Stimulated activated CD4-positive, alpha-beta T cell treated with anti-CD3 and anti-CD28 coated beads, Interleukin-4, amount 100 ng/mL, for 4 hours (primary cell): ENCODE measurements at regions not wholly inside any gene's neighbourhood (a gene's known extent, or its start where the extent isn't known, plus 50 kb on each side); places are given as distances from the start of the nearest gene placed in this dataset.

Source experiments
- DNase-seq, 2 experiments: peaks; one replicate each; pipeline ENCODE4 v3.0.0-alpha.2; 2020

DNA sequence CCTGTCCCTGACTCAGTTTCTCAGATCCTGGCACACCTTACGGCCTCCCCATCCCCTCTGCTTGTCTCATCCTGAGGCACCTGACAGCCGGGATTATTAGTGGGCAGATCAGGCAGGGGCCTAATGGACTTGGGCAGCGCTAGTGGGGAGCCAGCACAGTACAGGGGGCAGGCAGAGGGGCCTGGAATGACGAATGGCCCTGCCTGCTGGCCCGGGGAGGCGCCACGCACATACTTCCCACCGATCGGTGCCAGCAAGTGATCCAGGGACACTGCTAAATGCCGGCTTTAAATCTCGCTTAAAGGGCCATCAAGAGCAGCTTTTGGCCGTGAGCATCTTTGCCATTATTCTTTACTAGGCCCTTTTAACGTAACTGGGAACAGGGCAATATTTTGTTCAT is 188.4 kb downstream of the DHX35 start:
- no peak for DNase-seq

DNA sequence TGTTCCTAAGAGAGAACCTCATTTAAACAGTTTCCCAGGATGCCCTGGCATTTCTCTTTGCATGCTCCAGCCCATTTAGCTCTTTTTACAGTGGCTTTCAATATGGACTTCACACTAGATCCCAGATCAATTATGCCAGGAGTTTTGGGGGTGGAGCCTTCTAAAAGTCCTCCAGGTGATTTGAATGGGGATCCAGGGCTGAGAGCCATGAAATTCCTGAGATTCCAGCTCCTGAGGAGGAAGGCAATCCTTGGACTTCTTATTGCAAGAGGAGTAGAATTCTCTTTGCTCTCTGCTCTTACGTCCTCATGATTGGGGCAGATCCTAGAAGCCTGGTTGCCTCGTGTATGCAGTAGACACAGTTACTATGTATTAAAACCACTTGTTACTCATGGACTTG is 184.2 kb downstream of the DHX35 start:
- DNase-seq, result no peak

DNA sequence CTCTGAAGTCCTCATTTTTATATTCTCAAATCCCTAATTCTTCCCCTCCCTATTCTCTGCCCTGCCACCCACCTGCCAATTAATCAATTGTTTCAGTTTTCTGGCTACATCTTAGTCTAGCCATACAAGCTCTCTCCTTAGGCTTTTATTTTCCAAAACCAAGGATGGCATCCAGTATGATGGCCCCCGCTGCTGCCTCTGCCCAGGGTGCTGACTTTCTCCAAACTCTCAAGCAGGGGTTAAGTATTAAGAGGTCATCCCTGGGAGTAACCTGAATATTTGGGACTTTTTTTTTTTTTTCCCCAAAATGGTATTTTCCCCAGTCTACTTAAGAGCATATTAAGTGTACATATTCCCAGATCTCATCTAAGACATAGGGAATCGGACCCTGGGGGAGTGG is 183.8 kb downstream of the DHX35 start:
- no peak for DNase-seq

DNA sequence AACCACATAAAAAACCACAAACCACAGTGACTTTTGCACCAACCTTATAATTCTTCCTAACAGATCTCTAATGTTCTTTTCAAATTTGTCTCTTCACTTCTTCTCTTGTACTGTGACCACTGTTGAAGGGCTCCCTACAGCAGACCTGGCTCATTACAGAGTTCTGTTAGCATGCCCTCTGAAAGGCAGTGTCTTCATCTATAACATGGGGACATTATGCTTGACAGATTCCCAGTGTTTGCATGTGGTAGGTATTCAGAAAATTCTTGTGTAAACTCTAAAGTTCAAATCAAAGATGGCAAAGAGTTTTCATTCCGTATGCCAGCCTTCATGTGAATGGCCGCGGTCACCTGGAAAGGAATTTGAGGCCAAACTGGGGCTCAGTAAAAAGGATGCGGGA is 182.6 kb downstream of the DHX35 start:
- DNase-seq, result no peak

DNA sequence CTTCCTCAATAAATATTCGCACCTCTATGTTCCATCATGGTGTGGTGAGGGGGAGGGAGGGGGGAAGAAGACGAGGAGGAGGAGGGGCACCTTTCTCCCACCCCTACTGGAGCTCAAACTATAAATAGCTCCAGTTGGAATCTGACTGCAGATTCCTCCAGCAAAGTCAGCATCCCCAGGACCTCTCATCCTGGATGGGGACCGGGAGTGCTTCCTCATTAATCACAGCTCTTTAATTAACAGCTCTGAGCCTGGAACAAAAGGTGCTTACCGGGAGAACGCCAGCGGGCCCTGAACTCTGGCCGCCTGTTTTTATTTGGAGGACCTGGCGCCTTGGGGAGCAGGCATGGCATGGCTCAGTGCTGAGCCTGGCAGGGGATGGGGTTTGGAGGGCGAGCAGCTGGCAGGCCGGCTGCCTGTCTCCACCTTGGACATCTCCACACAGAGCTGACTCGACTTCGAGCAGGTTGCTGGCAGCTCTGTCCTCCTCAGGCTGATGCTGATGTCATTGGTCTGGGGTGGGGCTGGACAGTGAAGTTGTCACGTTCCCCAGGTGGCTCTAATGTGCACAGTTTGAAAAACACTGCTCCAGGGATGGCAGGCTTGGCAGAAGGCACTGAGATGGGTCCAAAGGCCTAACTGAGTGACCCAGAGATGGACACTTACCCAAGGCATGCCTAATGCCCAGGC is 180.4 kb downstream of the DHX35 start:
- no peak for DNase-seq

DNA sequence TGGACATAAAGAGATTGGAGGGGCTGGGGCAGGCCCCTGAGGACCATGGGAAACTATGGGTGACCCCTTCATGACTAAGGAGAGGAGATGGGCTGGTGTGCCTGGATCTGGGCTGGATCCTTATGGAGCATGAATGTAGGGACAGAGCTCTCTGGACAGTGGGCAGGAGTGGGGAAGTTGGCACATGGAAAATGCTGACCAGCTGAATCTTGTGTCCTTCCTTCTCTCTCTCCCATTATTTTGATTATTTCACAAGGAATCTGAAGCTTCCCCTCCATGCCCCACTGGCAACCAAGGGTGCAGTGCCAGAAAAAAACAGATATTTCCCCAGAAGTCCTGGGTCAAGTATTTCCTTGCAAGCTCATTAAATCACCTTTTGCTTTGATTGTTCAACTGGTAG is 175.2 kb downstream of the DHX35 start:
- DNase-seq, result no peak

DNA sequence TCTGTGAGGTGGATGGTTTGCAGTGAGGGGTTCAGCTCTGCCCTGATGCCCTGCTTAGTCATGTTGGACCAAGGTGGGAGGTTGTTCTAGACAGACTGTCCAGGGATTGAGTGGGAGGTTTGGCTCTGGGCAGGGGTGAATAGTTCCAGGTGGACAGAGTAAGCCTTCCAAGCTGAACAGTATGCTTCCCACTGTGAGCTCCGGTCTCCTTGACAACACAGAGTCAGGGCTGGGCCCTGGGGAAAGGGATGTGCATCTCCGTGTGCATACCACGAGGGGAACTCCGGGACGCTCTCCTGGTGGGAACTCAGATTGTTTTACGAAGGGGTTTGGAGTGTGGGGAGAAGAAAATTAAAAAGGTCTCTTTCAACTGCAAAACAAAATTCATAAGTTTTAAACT is 174.7 kb downstream of the DHX35 start:
- no peak for DNase-seq

DNA sequence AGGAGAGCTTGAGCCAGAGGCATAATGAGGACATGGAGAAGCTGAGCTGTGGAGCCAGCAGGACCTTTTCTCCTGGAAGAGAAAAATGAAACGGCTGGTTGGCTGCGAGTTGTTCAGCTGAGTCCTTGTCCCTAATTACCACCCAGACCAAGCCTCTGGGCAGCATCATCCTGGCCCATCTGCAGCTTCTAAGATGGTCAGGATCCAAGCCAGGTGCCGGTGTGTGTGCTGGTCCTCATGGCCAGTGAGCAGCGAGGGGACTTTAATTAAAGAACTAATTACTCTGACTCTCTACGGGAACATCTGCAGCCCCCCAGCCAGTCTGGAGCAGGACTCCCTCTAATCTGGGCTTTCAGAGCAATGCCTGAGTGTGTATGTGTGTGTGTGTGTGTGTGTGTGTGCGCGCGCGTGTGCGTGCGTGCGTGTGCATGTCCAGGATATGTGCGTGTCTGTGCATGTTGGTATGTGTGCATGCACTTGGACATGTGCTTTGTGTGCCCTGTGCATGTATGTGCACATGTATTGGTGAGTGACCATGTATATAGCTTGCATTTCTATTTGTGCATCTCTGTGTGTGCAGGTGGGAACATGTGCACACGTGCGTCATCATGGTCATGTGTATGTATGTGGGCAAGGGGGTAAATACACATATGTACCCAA is 173.9 kb downstream of the DHX35 start:
- DNase-seq, result no peak

DNA sequence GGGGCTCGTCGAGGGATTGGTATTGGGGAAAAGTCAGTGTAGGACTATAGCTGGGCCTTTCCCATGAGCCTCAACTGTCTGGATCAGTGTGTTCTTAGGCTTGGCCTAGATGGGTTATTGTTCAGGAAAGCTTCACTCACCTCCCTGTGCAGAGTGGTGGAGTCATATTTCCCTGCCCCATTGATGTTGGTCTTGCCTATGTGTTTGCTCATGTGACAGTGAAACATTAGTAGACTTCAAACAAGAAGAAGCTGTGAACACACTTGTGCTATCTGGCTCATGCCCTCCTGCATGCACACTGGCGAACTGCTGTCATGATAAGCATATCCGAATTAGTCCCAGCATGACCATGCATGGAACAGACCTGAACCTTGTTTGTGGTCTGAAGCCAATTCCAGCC is 171.1 kb downstream of the DHX35 start:
- DNase-seq, result no peak

DNA sequence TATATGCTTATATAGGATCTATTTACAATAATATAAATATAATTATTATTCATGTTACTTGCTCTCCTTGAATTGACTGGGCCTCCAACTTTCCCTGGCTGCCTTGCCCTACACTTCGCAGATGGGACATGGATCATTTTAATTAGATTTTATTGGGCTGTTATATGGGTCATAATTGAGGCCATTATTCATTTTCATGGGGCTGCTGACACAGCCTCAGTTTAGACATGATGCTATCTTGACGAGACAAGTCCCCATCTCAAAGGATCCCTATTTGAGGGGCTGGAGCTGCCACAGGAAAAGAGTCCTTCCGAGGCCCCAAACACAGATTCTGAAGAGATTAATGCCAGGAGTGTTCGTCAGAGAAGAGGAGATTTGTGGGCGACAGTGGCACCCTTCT is 170.4 kb downstream of the DHX35 start:
- DNase-seq, result no peak

DNA sequence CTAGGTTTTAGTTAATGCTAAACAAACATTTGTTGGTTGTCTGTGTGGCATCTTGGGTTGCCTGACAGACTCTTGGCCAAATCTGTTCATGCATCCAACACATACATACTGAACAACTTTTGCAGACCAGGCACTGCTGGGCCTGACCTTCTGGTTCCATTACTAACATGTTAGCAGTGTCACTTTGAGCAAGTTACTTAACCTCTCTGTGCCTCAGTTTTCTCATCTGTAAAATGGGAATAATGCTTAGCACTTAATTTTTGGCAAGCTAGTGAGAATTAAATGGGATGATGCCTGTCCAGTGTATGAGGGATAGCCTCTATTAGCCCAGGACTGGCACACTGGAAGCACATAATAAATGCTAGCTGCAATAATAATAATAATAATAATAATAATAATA is 169.9 kb downstream of the DHX35 start:
- no peak for DNase-seq

DNA sequence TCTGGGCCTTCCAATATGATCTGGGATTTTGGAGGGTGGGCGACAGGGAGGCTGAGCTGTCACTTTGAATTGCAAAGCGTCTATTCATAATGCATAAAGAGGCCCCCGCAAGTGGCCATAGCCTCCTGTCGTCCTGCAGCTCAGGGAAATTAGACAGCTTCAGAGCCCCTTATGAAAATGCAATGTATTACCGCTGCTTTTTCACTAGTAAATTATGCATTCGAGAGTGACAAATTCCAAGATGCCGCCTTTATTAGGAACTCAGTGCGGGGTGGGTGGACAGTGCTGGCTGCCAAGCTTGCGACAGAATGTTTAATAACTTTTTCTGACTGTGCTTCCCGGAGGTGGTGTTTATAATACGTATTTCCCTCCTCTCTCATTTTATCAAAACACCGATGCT is 168.5 kb downstream of the DHX35 start:
- no peak for DNase-seq

DNA sequence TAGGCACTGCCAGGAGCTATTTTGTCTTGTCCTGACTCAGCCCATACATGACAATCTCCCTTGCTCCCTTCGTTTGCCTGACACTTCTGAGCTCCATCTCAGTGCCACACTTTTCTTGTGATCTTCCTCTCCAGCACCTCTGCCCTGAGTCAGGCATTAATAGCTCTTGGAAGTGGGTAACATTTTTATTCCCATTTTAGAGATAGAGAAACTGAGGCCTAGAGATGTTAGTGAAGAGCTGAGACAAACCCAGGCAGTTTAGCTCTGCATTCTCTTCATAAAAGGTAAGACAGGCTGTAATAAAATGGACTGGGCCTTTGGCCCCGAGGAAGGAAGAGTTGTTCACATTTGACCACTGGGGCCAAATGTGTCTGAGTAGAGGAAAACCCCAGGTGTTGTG is 167.4 kb downstream of the DHX35 start:
- DNase-seq, result no peak

DNA sequence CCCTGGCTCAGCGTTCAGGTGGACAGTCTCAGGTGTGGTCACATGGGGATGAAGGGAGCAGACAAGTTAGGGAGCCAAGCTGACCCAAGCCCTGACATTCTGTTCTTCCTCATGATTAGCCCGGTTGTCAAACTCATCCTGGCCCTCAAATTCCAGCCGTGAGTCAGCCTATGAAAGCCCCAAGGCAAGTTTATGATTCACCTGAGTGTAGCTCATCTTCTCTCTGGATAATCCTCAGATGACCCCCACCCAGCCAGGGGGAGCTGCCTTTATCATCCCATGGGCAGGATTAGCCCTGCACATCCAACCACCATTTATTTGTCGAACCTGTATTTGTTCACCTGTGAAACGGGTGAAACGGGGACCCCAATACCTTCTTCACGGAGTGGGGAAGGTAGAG is 161.9 kb downstream of the DHX35 start:
- DNase-seq, result no peak

DNA sequence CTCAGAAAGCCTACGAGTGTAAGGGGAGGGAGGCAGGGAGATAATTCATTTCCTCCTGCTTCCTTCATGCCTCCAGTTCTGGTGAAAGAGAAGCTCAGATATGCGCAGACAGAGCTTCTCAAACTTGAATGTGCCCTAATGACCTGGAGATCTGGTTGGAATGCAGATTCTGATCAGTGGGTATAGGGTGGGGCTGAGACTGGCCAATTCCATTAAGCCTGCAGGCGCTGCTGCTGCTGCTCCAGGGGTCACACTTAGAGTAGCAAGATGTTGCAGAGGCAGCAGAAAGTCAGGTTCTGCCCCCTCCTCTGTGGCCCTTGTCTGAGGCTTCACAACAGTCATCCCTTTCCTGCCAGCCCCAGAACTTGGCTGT is 161.0 kb downstream of the DHX35 start:
- DNase-seq, result no peak

DNA sequence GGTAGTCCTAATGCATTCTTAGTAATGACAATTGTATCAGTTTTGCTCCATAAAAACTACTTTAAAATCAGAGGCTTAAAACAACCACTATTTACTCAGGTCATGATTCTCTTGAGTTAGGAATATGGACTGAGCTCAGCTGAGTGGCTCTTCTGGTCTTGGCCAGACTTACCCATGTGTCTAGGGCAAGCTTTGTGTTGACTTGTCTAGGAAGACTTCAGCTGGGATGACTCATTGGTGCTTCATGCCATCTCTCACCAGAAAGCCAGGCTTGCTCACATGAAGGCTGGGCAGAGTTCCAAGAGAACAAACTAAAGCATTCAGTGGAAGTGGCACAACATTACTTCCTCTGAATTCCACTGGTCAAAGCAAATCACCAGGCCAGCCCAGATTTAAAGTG is 155.3 kb downstream of the DHX35 start:
- DNase-seq, result no peak

DNA sequence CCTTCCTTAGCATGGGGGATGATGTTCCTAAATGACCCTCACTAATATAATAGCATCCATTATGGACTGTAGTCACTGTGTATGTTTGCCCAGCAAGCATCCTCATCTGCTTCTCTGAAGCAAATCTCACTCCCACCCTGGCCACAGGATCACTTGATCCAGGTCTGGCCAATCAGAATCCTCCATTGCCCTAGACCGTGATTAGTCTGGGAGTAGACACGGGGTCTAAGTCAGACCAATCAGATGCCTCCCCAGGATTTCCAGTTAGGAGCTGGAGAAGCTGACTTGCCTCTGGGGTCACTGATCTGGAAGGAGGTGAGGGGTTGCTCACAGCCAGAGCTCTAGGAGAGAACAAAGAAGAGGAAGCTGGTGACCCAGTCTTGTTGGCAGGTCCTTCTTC is 153.9 kb downstream of the DHX35 start:
- DNase-seq, result no peak

DNA sequence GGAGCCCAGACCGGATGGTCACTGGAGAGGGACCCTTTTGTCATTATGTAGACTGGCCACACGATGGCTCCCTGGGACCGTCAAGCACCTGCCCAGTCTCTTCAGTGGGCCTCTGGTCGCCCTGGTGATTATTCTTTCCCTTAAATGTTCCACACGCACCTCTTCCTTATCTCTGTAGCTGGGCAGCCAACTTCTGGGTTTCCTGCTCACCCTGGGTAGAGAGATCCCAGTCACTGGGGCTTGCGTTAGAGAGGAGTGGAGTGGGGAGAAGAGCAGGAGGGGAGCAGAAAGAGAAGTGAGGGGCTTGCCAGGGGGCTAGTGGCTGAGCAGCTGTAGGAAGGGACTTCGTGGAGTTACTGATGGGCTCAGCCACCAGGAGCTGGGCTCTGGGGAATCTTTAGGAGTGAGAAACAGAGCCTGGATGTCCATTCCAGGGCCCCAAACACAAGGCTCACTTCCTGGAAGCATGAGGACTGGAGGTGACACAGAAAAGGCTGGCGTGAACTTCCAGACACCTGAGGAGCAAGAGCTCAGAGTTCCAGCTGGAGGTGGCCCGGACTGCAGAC is 150.1 kb downstream of the DHX35 start:
- DNase-seq, result no peak

DNA sequence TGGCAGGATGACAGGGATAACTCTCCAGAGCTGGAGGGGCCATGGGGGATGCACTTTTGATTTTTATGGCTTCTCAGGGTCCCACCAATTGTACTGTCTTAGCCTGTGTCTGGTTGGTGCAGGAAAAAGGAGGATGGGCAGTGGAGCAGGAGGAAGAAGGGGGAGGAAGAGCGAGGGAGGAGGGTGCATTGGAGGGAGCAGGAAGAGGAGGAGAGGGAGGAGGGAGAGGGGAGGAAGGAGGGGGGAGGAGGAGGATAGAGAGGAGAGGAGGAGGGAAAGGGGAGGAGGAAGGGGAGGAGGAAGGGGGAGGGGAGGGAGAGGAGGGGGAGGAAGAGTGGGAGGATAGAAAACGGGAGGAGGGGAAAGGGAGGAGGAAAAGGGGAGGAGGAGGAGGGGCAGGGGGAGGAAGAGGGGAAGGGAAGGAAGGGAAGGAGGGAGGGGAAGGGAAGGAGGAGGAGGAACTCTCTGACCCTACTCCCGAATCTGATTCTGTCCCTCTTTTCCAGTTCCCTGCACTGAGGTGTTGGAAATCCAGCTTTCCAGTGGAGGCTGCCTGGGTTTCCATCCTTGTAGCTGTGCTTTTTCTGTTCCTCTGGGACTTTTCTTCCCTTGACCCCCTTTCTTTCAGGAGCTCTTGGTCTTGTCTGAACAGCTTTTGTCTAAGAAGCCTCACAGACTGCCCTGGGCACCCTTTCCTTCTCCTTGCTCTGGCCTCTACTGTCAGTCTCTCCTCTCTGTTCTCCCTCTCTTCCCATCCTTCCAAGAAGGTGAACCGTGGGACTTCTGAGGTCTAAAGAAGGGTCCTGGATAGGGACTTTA is 149.4 kb downstream of the DHX35 start:
- no peak for DNase-seq

DNA sequence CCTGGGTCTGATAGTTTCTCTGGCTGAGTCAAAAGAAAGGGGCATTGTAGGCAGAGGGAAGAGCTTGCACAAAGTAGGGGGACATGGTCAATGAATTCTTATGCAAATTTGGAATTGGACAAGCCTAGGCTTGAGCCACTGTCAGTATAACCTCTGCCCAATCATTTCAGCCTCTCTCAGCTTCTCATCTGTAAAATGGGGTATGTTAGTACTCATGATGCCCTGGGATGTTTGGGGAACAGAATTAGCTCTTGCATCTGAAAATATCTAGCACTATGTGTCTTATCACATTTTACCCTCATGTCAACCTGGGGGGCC is 148.6 kb downstream of the DHX35 start:
- DNase-seq, result no peak

DNA sequence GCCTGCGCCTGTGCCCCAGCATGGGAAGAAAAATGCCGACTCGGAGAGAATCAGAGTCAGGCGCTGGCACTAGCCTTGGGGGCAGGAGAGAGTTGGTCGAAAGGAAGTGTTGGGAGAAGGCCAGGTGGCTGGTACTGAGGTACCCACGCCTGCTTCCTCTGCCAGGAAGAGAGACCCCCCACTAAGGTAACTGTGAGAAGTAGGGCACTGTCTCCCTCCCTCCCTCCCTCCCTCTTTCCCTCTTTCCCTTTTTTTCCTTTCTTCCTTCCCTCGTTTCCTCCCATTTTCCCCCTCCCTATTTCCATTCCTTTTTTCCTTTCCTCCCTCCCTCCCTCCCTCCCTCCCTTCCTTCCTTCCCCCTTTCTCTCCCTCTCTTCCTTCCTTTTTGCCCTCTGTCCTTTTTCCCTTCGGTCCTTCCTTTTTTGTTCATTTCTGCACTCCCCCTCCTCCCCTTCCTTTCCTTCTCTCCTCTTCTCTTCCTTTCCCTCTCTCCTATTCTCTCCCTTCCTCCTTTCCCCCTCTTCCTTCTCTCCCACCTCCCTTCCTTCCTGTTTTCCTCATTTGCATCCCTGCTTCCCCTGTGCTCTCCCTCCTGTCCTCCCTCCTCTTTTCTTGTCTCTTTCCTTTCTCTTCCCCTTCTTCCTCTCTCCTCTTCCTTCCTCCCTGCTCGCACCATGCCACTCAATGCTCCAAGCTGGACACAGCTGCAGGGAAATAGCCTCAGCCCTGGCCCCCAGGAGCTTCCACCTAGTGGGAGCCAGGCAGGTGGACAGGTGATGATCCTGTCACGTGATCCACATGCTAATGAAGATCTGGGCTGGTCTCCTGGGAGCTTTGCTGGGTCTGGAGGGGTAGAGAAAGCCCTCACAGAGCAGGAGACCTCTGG is 148.0 kb downstream of the DHX35 start:
- DNase-seq, result no peak

DNA sequence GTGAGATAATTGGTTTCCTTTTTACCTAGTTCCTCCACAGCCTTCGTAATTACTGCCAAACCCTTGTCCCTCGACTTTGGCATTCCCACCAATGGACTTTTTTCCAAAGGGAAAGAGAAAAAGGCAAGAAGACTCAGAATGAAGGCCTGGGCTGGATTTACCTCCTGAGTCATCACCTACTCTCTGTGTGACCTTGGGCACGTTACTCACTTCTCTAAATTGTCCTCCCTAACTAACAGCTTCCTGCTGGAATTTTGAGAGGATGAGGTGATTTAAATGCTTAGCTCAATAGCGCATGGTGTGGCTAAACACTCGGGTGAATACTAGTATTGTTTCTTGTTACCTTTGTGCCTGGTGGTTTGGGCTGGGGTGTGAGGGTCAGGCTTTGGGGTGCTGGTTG is 146.6 kb downstream of the DHX35 start:
- no peak for DNase-seq

DNA sequence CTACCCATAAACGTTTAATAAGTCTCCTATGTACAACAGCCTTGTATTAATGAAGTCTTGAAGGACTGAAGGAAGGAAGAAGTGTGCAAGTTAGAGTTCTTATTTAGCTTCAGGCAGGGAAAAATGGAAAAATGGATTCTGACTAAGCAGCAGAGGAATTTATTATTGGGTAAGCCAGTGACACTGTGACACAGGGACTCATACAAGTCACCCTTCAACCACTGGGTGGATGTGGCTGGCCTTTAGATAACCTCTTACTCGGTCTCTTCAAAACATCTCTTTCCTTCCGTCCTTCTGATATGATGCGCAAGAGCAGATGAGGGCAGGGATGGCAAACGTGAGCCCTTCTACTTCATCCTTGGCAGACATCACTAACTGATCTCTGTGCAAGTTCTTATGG is 145.6 kb downstream of the DHX35 start:
- no peak for DNase-seq
